ENCODE measurements at regions not wholly inside any gene's neighbourhood (a gene's known extent, or its start where the extent isn't known, plus 50 kb on each side); places are given as distances from the start of the nearest gene placed in this dataset.

DNA sequence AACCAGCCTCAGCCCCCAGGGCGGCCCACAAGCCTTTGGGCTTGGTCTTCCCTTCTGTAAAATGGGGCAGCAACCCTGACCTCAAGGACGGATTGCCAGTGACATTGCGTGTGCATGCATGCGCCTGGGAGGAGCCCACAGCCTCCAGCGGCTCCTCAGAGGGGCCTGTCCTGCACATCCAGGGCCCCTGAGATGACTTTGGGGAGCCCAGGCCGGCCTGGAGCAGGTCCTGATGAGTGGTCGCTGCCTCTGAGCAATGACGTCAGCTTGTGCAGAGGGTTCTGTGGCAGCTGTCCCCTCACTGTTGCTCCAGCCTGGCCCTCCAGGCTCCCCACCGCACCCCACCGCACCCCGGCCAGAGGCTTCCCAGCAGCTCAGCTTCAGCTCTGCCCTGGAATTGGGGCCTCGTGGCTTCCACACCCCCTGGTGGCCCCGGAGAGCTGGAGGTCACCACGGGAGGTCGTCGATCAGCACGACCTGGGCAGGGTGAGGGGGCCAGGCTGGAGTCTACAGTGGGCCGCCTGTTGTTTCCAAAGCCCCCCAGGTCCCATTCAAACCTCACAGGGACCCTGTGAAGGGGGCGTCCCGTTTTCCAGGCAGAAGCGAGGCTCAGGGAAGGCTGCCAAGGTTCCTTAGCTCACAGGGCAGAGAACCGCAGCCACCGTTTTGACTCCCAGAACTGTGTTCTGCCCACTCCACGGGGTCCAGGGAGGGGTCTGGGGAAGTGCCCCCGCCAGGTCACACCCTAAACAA lies 341.8 kb downstream of the SEC14L1 start:
- H3K27me3 ChIP-seq (ENCODE audit: control insufficient read depth, low read length) = no peaks in the 10 kb centered on the region
- H3K27ac ChIP-seq (ENCODE audit: low read depth, low read length) = no peak overlapping the region
- no peak overlapping the region for H3K4me2 ChIP-seq (ENCODE audit: low read length)
- no peaks in the 10 kb centered on the region for H3K9me2 ChIP-seq (replicated peaks; ENCODE audit: control insufficient read depth, low read length)
- H4K20me1 ChIP-seq (ENCODE audit: control insufficient read depth, insufficient read depth, low read depth, low read length) = peaks cover 23% of the 10 kb centered on the region; the same call in 1 of the 2 replicates
- peaks cover 7% of the 10 kb centered on the region for H3K4me1 ChIP-seq (ENCODE audit: control insufficient read depth, low read length)
- no peak overlapping the region for H3K4me3 ChIP-seq (ENCODE audit: low read length)
- no peak for TF ChIP-seq EZH2phosphoT487 (IDR thresholded peaks at IDR 0.05; ENCODE audit: borderline replicate concordance, low read length)
- TF ChIP-seq, protein P1, sequence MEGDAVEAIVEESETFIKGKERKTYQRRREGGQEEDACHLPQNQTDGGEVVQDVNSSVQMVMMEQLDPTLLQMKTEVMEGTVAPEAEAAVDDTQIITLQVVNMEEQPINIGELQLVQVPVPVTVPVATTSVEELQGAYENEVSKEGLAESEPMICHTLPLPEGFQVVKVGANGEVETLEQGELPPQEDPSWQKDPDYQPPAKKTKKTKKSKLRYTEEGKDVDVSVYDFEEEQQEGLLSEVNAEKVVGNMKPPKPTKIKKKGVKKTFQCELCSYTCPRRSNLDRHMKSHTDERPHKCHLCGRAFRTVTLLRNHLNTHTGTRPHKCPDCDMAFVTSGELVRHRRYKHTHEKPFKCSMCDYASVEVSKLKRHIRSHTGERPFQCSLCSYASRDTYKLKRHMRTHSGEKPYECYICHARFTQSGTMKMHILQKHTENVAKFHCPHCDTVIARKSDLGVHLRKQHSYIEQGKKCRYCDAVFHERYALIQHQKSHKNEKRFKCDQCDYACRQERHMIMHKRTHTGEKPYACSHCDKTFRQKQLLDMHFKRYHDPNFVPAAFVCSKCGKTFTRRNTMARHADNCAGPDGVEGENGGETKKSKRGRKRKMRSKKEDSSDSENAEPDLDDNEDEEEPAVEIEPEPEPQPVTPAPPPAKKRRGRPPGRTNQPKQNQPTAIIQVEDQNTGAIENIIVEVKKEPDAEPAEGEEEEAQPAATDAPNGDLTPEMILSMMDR (IDR thresholded peaks at IDR 0.05; ENCODE audit: low read depth, low read length, poor library complexity, severe bottlenecking) = no peak
- peaks cover 96% of the 10 kb centered on the region for H3K79me2 ChIP-seq (ENCODE audit: control insufficient read depth, low read length)
- H3K9me3 ChIP-seq (ENCODE audit: control insufficient read depth, insufficient read depth, low read length) = no peaks in the 10 kb centered on the region
- H3F3A ChIP-seq (ENCODE audit: control insufficient read depth, insufficient read depth) = no peaks in the 10 kb centered on the region
- H3K36me3 ChIP-seq (ENCODE audit: control insufficient read depth, low read length) = peaks cover 94% of the 10 kb centered on the region

DNA sequence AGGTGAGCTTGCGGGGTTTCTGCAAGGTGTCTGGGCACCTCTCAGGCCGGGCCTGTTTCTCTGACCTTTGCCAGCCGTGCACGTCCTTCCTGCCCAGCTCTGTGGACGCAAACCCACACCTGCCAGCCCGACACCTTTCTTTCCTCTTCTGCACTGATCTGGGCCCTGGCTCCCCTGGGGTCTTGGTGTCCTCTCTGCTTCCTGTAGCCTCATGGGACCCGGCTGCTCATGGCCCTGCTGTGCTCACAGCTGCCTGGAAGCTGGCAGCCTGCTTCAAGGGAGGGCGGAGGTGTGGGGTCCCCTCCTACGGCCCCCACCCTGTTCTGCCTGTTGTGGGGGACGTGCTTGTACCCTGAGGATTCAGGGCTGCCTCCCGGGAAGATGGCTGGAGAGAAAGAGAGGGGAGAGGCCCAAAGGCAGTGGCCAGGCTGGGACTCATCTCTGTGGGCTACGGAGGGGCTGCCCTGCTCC lies 342.4 kb downstream of the SEC14L1 start:
- H3K79me2 ChIP-seq (ENCODE audit: control insufficient read depth, low read length) = peaks cover 94% of the 10 kb centered on the region
- H3K27me3 ChIP-seq (ENCODE audit: control insufficient read depth, low read length) = no peaks in the 10 kb centered on the region
- peaks cover 7% of the 10 kb centered on the region for H3K4me1 ChIP-seq (ENCODE audit: control insufficient read depth, low read length)
- no peak overlapping the region for H3K4me3 ChIP-seq (ENCODE audit: low read length)
- no peak overlapping the region for H3K27ac ChIP-seq (ENCODE audit: low read depth, low read length)
- H4K20me1 ChIP-seq (ENCODE audit: control insufficient read depth, insufficient read depth, low read depth, low read length) = peaks cover 19% of the 10 kb centered on the region; the same call in 1 of the 2 replicates
- H3K9me2 ChIP-seq (replicated peaks; ENCODE audit: control insufficient read depth, low read length) = no peaks in the 10 kb centered on the region
- no peaks in the 10 kb centered on the region for H3K9me3 ChIP-seq (ENCODE audit: control insufficient read depth, insufficient read depth, low read length)
- no peak overlapping the region for H3K4me2 ChIP-seq (ENCODE audit: low read length)
- H3F3A ChIP-seq (ENCODE audit: control insufficient read depth, insufficient read depth) = no peaks in the 10 kb centered on the region
- TF ChIP-seq EZH2phosphoT487 (IDR thresholded peaks at IDR 0.05; ENCODE audit: borderline replicate concordance, low read length) = no peak
- TF ChIP-seq, protein P1 (IDR thresholded peaks at IDR 0.05; ENCODE audit: low read depth, low read length, poor library complexity, severe bottlenecking) = no peak
- H3K36me3 ChIP-seq (ENCODE audit: control insufficient read depth, low read length) = peaks cover 94% of the 10 kb centered on the region

DNA sequence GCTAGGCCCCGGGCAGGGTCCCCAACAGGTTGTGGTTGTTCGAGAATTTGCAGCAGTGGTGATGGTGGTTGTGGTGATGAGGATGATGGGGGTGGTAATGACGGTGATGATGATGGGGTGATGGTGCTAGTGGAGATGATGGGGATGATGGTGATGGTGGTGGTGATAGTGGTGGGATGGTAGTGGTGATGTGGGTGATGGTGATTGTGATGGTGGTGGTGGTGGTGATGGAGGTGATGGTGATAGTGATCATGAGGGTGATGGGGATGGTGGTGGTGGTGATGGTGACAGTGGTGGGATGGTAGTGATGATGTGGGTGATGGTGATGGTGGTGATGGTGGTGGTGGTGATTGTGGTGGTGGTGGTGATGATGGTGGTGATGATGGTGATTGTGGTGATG lies 343.3 kb downstream of the SEC14L1 start:
- H3K4me1 ChIP-seq (ENCODE audit: control insufficient read depth, low read length) = peaks cover 9% of the 10 kb centered on the region
- peaks cover 96% of the 10 kb centered on the region for H3K36me3 ChIP-seq (ENCODE audit: control insufficient read depth, low read length)
- no peak for TF ChIP-seq EZH2phosphoT487 (IDR thresholded peaks at IDR 0.05; ENCODE audit: borderline replicate concordance, low read length)
- TF ChIP-seq, protein P1 (IDR thresholded peaks at IDR 0.05; ENCODE audit: low read depth, low read length, poor library complexity, severe bottlenecking) = no peak

More for the DNA sequence above, 343.3 kb downstream of the SEC14L1 start:
- no peak overlapping the region for H3K4me2 ChIP-seq (ENCODE audit: low read length)
- peaks cover 12% of the 10 kb centered on the region; the same call in 1 of the 2 replicates for H4K20me1 ChIP-seq (ENCODE audit: control insufficient read depth, insufficient read depth, low read depth, low read length)
- H3F3A ChIP-seq (ENCODE audit: control insufficient read depth, insufficient read depth) = no peaks in the 10 kb centered on the region
- no peaks in the 10 kb centered on the region for H3K27me3 ChIP-seq (ENCODE audit: control insufficient read depth, low read length)
- H3K79me2 ChIP-seq (ENCODE audit: control insufficient read depth, low read length) = peaks cover 84% of the 10 kb centered on the region
- H3K9me3 ChIP-seq (ENCODE audit: control insufficient read depth, insufficient read depth, low read length) = no peaks in the 10 kb centered on the region
- H3K27ac ChIP-seq (ENCODE audit: low read depth, low read length) = no peak overlapping the region
- H3K9me2 ChIP-seq (replicated peaks; ENCODE audit: control insufficient read depth, low read length) = no peaks in the 10 kb centered on the region
- H3K4me3 ChIP-seq (ENCODE audit: low read length) = no peak overlapping the region
